ENCODE measurements at regions not wholly inside any gene's neighbourhood (a gene's known extent, or its start where the extent isn't known, plus 50 kb on each side); places are given as distances from the start of the nearest gene placed in this dataset.

DNA sequence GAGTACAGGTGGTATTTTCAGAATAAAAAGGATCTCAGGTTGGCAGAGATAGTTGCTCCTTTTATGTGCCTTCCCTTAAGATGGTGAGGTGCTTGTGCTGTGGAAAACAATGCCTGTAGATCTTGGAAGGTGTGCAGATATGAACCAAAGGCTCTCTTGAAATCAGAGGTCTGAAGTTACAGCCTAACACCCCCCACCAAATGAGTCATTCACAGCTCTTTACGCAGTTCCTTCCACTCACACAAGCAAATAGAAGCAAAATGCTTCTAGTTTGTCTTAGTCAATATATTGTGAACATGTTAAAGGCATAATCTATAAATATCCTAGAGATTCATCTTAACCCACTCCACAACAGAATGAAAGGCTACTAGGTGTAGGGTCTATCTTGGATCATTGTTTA, 128.9 kb upstream of the NR5A2 start:
- Histone ChIP-seq H3K27me3 (ENCODE audit: control insufficient read depth, insufficient read depth, low read length) (no peaks in the 10 kb centered on the region), H3K27ac (ENCODE audit: low read length) (no peak overlapping the region), H3K9me3 (ENCODE audit: control insufficient read depth, insufficient read depth, low read depth, low read length) (no peaks in the 10 kb centered on the region), H3K4me1 (ENCODE audit: control insufficient read depth, insufficient read depth, low read length) (no peaks in the 10 kb centered on the region), H3K36me3 (ENCODE audit: control insufficient read depth, insufficient read depth, low read length) (no peaks in the 10 kb centered on the region), H3K4me3 (ENCODE audit: low read depth in 2 of 2, low read length in 2 of 2) (no peak overlapping the region)
- ATAC-seq, result no peak
- in situ Hi-C loops (cut with HindIII; ENCODE audit: low pct_unique_long_range_greater_than_20kb, low sequenced_read_pairs) (no loop called here), intact Hi-C loops (cut with micrococcal nuclease; ENCODE audit: unreplicated experiment) (no loop called here)
- BruUV-seq (replicated peaks), result no TSS peak
- TF ChIP-seq, protein P1, sequence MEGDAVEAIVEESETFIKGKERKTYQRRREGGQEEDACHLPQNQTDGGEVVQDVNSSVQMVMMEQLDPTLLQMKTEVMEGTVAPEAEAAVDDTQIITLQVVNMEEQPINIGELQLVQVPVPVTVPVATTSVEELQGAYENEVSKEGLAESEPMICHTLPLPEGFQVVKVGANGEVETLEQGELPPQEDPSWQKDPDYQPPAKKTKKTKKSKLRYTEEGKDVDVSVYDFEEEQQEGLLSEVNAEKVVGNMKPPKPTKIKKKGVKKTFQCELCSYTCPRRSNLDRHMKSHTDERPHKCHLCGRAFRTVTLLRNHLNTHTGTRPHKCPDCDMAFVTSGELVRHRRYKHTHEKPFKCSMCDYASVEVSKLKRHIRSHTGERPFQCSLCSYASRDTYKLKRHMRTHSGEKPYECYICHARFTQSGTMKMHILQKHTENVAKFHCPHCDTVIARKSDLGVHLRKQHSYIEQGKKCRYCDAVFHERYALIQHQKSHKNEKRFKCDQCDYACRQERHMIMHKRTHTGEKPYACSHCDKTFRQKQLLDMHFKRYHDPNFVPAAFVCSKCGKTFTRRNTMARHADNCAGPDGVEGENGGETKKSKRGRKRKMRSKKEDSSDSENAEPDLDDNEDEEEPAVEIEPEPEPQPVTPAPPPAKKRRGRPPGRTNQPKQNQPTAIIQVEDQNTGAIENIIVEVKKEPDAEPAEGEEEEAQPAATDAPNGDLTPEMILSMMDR (IDR thresholded peaks at IDR 0.05), result no peak
- TF ChIP-seq SIN3A (IDR thresholded peaks at IDR 0.05; ENCODE audit: borderline replicate concordance, insufficient read depth, low read depth, low read length), result no peak
- TF ChIP-seq TCF7L2 (IDR thresholded peaks at IDR 0.05; ENCODE audit: low read depth, low read length), result no peak
- TF ChIP-seq, protein P2, sequence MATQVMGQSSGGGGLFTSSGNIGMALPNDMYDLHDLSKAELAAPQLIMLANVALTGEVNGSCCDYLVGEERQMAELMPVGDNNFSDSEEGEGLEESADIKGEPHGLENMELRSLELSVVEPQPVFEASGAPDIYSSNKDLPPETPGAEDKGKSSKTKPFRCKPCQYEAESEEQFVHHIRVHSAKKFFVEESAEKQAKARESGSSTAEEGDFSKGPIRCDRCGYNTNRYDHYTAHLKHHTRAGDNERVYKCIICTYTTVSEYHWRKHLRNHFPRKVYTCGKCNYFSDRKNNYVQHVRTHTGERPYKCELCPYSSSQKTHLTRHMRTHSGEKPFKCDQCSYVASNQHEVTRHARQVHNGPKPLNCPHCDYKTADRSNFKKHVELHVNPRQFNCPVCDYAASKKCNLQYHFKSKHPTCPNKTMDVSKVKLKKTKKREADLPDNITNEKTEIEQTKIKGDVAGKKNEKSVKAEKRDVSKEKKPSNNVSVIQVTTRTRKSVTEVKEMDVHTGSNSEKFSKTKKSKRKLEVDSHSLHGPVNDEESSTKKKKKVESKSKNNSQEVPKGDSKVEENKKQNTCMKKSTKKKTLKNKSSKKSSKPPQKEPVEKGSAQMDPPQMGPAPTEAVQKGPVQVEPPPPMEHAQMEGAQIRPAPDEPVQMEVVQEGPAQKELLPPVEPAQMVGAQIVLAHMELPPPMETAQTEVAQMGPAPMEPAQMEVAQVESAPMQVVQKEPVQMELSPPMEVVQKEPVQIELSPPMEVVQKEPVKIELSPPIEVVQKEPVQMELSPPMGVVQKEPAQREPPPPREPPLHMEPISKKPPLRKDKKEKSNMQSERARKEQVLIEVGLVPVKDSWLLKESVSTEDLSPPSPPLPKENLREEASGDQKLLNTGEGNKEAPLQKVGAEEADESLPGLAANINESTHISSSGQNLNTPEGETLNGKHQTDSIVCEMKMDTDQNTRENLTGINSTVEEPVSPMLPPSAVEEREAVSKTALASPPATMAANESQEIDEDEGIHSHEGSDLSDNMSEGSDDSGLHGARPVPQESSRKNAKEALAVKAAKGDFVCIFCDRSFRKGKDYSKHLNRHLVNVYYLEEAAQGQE (IDR thresholded peaks at IDR 0.05; ENCODE audit: insufficient read depth in 1 of 2, low read depth in 2 of 2, low read length in 1 of 2), result no peak
- TF ChIP-seq POLR2AphosphoS5 (IDR thresholded peaks at IDR 0.05; ENCODE audit: low read depth, low read length), result no peak
- ChIA-PET CTCF (no interaction called here), POLR2A (no interaction called here)
- DNase-seq (ENCODE audit: low read depth, low spot score), result no peak

DNA sequence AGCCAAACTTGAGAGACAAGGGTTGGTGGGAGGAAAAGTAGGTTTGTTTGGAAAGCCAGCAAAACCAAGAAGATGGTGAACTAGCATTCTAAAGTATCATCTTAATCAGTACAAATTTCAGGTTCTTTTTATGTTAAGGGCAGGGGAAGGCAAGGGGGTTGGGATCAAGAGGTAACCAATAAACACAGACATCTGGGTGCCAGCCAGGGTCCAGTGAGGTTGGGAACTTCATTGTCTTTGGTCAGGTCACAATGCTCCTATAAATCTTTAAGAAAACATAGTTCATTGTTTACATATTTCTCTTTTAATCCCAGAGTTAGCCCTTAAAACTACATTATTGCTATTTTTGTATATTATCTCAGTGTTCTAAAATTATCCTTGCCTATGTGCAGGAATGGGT, 126.2 kb upstream of the NR5A2 start:
- intact Hi-C loops (cut with micrococcal nuclease; ENCODE audit: unreplicated experiment), result no loop called here
- BruUV-seq (replicated peaks), result no TSS peak
- POLR2A ChIA-PET, result no interaction called here
- Histone ChIP-seq H3K36me3 (ENCODE audit: control insufficient read depth, insufficient read depth, low read length) (no peaks in the 10 kb centered on the region), H3K27ac (ENCODE audit: low read length) (no peak overlapping the region), H3K4me3 (ENCODE audit: low read depth in 2 of 2, low read length in 2 of 2) (no peak overlapping the region), H3K4me1 (ENCODE audit: control insufficient read depth, insufficient read depth, low read length) (no peaks in the 10 kb centered on the region), H3K9me3 (ENCODE audit: control insufficient read depth, insufficient read depth, low read depth, low read length) (no peaks in the 10 kb centered on the region), H3K27me3 (ENCODE audit: control insufficient read depth, insufficient read depth, low read length) (no peaks in the 10 kb centered on the region)
- in situ Hi-C loops (cut with HindIII; ENCODE audit: low pct_unique_long_range_greater_than_20kb, low sequenced_read_pairs), result no loop called here
- CTCF ChIA-PET, result no interaction called here
- ATAC-seq, result no peak
- DNase-seq (ENCODE audit: low read depth, low spot score), result no peak
- TF ChIP-seq SIN3A (IDR thresholded peaks at IDR 0.05; ENCODE audit: borderline replicate concordance, insufficient read depth, low read depth, low read length) (no peak), TCF7L2 (IDR thresholded peaks at IDR 0.05; ENCODE audit: low read depth, low read length) (no peak), POLR2AphosphoS5 (IDR thresholded peaks at IDR 0.05; ENCODE audit: low read depth, low read length) (no peak)
- TF ChIP-seq, protein P2 (IDR thresholded peaks at IDR 0.05; ENCODE audit: insufficient read depth in 1 of 2, low read depth in 2 of 2, low read length in 1 of 2), result no peak
- TF ChIP-seq, protein P1 (IDR thresholded peaks at IDR 0.05), result no peak
